22Rv1 (cell line): ENCODE measurements at regions not wholly inside any gene's neighbourhood (a gene's known extent, or its start where the extent isn't known, plus 50 kb on each side); places are given as distances from the start of the nearest gene placed in this dataset.

Experiments used
- H3K27ac ChIP-seq: fragments of 450-650 bp; 2 replicates; pipeline ENCODE4 v1.5.1; 2017
- ZFX ChIP-seq: fragments of 450-650 bp; IDR thresholded peaks from 2 replicates; pipeline ENCODE4 v1.6.1; 2017; ENCODE audit warnings: antibody characterized with exemption, borderline replicate concordance
- TF ChIP-seq, protein P1 (sequence below): fragments of 450-650 bp; IDR thresholded peaks from 2 replicates; pipeline ENCODE4 v1.5.1; 2017; ENCODE audit warnings: mild to moderate bottlenecking

DNA sequence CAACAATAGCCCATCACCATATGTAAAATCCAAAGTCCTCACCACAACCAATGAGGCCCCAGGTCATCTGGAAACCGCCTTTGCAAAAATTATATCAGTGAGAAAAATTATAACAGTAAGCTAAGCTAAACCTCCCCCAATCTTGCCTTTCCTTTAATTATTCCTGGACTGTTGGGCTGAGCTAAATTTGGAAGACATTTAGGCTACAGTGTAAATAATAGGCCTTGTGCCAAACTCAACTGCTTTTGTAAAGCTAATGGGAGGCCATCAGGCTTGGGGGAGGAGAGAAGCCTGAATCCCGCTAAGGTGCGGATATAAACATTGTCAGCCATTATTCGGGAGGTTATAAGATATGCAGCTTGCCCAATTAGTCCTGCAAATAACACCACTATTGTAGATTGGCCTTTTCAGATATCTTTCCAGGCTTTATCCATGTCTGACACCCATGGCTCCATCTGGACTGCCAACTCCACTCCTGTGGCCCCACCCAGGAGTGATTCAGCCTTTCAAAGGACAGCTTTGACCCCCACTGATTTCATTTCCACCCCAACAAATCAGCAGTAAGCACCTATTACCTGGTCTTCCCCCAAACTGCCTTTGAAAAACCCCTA is 53.0 kb upstream of the CA12 start:
- peak overlapping the region; percentile 53 for H3K27ac ChIP-seq
- TF ChIP-seq ZFX, result no peak
- TF ChIP-seq, protein P1, sequence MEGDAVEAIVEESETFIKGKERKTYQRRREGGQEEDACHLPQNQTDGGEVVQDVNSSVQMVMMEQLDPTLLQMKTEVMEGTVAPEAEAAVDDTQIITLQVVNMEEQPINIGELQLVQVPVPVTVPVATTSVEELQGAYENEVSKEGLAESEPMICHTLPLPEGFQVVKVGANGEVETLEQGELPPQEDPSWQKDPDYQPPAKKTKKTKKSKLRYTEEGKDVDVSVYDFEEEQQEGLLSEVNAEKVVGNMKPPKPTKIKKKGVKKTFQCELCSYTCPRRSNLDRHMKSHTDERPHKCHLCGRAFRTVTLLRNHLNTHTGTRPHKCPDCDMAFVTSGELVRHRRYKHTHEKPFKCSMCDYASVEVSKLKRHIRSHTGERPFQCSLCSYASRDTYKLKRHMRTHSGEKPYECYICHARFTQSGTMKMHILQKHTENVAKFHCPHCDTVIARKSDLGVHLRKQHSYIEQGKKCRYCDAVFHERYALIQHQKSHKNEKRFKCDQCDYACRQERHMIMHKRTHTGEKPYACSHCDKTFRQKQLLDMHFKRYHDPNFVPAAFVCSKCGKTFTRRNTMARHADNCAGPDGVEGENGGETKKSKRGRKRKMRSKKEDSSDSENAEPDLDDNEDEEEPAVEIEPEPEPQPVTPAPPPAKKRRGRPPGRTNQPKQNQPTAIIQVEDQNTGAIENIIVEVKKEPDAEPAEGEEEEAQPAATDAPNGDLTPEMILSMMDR, result no peak

DNA sequence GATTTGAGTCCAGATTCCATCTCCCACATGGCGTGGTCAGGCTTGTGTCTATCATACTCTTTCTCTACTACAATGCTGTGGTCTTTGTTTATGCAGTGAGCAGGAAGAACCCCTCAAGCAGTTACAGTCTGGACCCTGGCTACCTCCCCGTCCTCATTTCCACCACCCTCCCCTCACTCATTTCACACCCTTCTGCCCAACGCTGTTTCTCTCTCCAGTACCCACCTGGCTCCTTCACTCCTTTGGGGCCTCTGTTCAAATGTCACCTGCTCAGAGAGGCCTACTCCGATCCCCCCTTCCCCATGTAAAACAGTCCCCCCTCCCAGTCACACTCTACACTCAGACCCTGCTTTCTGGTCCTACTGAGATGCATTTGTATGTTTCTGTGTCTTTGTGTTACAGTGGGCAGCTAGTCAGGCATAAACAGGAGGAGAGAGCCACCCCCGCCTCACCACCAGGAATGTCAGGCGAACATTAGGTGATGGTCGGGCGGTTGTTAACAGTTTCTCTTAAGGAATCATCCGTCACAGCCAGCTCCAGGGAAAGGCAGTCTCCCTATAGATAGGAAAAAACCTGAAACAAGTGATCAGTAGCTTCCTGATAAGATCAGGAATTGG is 53.7 kb upstream of the CA12 start:
- H3K27ac ChIP-seq, result peak overlapping the region; percentile 53
- TF ChIP-seq ZFX, result no peak
- TF ChIP-seq, protein P1, result no peak

DNA sequence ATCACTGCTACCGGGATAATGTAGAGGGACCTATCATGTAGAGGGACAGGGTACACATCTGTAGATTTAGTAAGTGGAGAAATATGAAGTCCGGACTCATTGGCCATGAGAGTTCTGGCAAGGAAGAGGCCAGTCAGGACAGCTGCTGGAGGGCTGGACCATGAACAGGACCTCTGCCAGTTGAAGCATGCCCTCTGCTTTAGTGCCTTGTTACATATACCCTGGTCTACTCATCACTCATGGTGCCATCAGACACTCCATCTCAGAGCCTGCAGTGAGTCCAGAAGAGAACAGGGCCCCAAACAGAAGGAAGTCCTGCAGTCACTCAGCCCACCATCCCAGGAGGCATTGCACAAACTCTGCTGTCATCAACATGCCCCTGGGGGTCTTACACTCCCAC is 54.7 kb upstream of the CA12 start:
- TF ChIP-seq ZFX, result no peak
- TF ChIP-seq, protein P1, result no peak
- H3K27ac ChIP-seq, result no peak overlapping the region

DNA sequence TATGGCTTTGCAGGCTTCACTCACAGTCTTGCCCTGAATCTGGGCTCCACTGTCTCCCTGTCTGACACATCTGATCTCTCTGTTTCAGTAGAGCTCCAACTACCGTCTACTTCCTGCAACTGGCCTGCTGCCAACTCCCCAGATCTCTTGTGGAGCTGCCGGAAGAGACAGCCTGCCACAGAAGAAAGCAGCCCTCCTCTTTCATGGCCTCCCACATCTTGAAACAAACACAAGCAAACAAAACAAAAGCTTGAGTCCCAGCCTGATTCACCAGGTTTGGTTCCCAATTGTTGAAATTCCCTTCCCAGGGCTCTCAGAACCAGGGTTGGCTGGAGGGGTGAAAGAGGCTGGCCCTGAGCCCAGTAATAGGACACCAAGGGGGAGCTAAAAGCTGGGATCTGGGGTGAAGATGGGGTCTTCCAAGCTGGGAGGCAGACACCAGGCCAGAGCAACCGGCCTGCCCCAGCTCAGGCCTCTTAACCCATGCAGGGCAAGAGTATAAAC is 55.3 kb upstream of the CA12 start:
- no peak for TF ChIP-seq ZFX
- TF ChIP-seq, protein P1, result no peak
- H3K27ac ChIP-seq, result no peak overlapping the region

DNA sequence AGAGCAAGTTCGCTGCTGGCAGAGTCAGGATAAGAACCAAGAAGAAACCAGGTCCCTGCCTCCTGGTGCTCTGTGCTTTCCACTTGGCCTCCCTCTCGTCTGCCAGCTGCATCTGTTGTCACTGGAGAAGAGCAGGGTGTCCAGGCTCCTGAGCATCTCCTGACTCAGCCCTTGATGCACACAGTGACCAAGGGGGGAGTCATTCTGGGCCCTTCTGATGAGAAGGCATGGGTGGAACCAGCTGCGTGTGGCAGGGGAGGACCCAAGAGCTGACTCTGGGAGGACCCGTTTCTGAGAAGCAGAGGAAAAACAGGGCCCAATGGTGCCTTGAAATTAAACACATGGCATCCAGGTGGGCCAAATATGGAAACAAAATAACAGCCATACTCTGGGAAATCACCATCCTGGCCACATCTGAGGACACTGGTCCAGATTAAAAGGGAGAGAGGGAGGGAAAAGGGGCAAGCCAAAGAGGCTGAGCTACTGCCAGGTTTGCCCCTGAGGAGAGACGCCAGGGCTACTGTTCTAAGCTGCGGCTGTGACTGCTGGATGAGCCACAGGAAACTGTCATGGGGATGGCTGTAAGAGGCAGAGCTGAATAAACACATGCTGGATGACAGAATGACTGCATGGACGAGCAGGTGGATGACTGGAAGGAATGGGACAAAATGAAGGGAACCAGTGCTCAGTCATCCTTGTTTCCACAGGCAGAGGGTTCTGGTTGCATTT is 58.1 kb upstream of the CA12 start:
- TF ChIP-seq, protein P1, result no peak
- no peak for TF ChIP-seq ZFX
- H3K27ac ChIP-seq, result no peak overlapping the region

DNA sequence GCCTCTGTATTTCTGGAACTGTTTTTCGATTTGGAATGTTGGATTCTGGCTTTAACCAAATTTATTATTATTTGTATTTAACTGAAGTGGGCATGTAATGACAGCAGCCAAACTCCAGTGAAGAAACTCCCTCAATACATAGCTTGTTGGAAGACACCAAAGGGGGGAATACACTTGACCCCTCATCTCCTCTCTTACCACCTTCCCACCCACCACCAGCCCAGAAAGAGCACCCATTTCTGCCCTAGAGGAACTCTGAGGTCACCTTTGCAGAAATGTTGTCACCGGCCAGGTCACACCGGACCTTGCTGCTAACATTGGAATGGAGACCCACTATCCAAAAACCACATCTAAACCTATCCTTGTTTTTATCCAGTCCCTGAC is 58.6 kb upstream of the CA12 start:
- TF ChIP-seq, protein P1, result no peak
- TF ChIP-seq ZFX, result no peak
- H3K27ac ChIP-seq, result no peak overlapping the region

DNA sequence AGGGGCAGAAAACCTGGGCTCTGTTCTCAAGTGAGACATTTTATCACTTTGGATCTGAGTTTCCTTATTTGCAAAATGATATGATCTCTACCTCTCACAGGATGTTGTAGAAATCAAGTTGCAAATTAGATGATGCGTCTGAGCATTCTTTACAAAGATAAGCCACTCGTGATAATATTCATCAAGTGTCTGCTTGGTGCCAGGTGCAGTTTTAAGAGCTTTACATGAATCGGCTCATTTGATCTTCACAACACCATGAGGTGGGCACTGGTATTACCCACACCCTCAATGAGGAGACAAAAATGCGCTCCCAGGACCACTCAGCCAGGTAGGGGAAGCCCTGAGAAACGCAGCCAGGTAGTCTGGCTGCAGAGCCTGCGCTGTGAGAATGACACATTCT is 59.1 kb upstream of the CA12 start:
- H3K27ac ChIP-seq, result no peak overlapping the region
- TF ChIP-seq ZFX, result no peak
- TF ChIP-seq, protein P1, result no peak
